ENCODE measurements at regions not wholly inside any gene's neighbourhood (a gene's known extent, or its start where the extent isn't known, plus 50 kb on each side); places are given as distances from the start of the nearest gene placed in this dataset.

DNA sequence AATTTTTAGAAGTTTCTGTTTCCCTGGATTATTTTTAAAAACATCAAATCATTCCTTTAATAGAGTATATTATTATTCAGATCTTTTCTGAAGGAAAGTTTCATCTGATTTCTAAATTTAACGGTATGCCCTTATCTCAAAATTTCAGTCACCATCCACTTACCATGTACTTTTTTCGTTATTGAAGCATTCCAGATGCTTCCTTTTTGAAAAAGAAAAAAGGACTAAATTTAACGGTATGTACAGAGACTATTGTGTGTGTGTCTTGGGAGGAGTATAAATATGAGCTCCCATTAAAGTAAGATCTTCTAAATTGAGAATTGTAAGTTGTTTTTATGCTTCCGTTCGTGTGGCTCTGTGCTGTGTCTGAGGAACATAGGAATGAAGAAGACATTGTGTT lies 517.4 kb upstream of the GOLIM4 start:
- H3K27me3 Mint-ChIP-seq = no peaks in the 10 kb centered on the region
- ATAC-seq (ENCODE audit: low read depth) = no peak
- H3K36me3 Mint-ChIP-seq = no peaks in the 10 kb centered on the region
- H3K9me3 Mint-ChIP-seq = no peaks in the 10 kb centered on the region
- no peak for DNase-seq
- no peak overlapping the region for H3K4me3 Mint-ChIP-seq
- H3K4me1 Mint-ChIP-seq = no peaks in the 10 kb centered on the region
- POLR2A ChIA-PET = no interaction called here
- H3K27ac Mint-ChIP-seq = no peak overlapping the region

DNA sequence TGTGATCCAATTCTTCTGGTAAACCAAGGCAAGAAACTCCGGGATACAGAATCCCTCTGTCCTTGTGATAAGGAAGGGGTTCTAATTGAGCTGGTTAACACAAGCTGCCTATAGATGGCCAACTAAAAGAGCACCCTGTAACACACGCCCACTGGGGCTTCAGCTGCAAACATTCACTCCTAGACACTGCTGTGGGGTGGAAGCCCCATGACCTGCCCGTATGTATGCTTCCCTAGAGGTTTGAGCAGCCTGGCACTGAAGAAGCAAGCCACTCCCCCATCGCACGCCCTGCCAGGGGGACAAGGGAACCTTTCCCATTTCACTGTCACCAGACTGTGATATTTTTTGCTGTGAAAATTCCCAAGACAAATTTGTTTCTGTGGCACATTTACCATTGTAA lies 516.9 kb upstream of the GOLIM4 start:
- POLR2A ChIA-PET = no interaction called here
- no peak overlapping the region for H3K4me3 Mint-ChIP-seq
- no peak for DNase-seq
- H3K9me3 Mint-ChIP-seq = no peaks in the 10 kb centered on the region
- no peak for ATAC-seq (ENCODE audit: low read depth)
- no peak overlapping the region for H3K27ac Mint-ChIP-seq
- no peaks in the 10 kb centered on the region for H3K27me3 Mint-ChIP-seq
- no peaks in the 10 kb centered on the region for H3K4me1 Mint-ChIP-seq
- H3K36me3 Mint-ChIP-seq = no peaks in the 10 kb centered on the region

DNA sequence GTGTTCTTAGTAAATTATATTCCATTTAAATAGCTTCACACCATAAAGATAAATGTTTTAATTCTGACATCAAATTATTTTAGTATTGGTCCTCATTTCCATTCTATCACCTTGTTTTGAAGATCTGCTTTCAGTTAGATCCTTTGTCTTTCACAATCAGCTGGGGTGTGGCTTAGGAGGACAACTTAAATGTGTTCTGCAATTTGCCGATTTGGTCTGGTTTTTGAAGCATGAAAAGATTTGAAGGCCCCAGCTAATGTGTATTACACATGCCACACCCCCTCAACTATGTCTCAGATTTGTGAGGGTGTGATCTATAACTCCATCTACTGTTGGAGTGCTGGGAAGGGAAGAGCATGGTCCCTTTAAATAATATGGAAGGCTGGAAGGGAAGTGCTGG lies 516.1 kb upstream of the GOLIM4 start:
- H3K9me3 Mint-ChIP-seq = no peaks in the 10 kb centered on the region
- ATAC-seq (ENCODE audit: low read depth) (no peak), DNase-seq (no peak)
- no peaks in the 10 kb centered on the region for H3K36me3 Mint-ChIP-seq
- no peak overlapping the region for H3K4me3 Mint-ChIP-seq
- H3K4me1 Mint-ChIP-seq = no peaks in the 10 kb centered on the region
- H3K27me3 Mint-ChIP-seq = no peaks in the 10 kb centered on the region
- no peak overlapping the region for H3K27ac Mint-ChIP-seq
- POLR2A ChIA-PET = no interaction called here

DNA sequence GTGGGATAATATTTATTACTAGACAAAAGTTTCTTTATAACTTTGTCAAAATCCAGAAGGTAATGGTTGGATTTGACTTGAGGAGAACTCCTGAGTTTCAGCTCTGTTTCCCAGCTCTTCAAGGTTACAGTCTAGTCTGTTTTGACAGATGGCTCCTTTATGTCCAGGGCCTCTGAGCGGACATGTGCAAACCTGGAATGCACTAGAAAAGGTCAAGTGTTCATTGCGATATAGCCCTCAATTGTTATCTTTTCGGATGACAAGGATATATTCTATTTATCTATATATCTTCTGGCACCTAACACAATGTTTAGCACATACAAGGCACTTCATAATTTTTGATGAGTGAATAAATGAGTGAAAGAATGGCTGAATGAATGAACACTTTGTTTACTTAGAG lies 513.2 kb upstream of the GOLIM4 start:
- Mint-ChIP-seq H3K4me1 (no peaks in the 10 kb centered on the region), H3K4me3 (no peak overlapping the region), H3K36me3 (no peaks in the 10 kb centered on the region), H3K27ac (no peak overlapping the region), H3K9me3 (no peaks in the 10 kb centered on the region), H3K27me3 (no peaks in the 10 kb centered on the region)
- POLR2A ChIA-PET = no interaction called here
- DNase-seq (no peak), ATAC-seq (ENCODE audit: low read depth) (no peak)

DNA sequence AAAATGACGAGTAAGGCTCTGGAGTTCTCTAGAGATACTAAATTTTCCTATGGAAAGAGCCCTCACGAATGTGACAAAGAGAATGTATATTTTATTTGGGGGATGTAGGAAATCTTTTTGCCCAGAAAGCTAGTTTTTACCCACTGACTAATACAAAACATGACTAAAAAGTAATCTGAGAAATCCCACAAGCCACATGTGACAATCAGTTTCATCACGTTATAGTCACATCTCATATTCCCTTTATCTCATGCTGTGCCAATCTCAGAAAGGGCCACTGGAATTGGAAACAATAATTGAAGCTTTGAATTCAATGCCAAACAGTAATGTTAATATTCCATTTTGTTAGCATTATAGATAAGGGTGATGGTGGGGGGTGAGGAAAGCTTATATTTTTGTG lies 509.0 kb upstream of the GOLIM4 start:
- Mint-ChIP-seq H3K4me3 (no peak overlapping the region), H3K36me3 (no peaks in the 10 kb centered on the region), H3K9me3 (no peaks in the 10 kb centered on the region), H3K4me1 (no peaks in the 10 kb centered on the region), H3K27ac (no peak overlapping the region), H3K27me3 (no peaks in the 10 kb centered on the region)
- POLR2A ChIA-PET = no interaction called here
- ATAC-seq (ENCODE audit: low read depth) = no peak
- DNase-seq = no peak

DNA sequence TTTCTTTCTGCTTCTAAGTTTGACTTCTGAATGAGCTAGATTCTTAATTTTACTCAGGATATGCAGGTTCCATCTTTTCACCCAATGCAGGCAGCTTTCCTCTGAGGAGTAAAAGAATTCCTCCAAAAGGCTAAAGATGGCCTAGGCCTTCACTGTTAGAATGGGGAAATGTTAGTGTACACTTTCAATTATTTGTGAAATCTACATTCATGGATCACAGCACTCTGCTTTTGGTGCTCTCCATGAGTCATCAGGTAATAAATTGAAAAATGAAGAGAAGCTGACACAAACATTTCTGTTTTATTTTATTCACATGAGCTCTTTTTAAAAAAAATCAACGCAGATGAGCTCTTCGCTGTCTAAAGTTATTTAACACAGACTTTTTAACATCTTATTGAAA lies 502.5 kb upstream of the GOLIM4 start:
- no peak overlapping the region for H3K4me3 Mint-ChIP-seq
- POLR2A ChIA-PET = no interaction called here
- DNase-seq (no peak), ATAC-seq (ENCODE audit: low read depth) (no peak)
- H3K27ac Mint-ChIP-seq = no peak overlapping the region
- no peaks in the 10 kb centered on the region for H3K36me3 Mint-ChIP-seq
- no peaks in the 10 kb centered on the region for H3K4me1 Mint-ChIP-seq
- H3K27me3 Mint-ChIP-seq = no peaks in the 10 kb centered on the region
- H3K9me3 Mint-ChIP-seq = no peaks in the 10 kb centered on the region

DNA sequence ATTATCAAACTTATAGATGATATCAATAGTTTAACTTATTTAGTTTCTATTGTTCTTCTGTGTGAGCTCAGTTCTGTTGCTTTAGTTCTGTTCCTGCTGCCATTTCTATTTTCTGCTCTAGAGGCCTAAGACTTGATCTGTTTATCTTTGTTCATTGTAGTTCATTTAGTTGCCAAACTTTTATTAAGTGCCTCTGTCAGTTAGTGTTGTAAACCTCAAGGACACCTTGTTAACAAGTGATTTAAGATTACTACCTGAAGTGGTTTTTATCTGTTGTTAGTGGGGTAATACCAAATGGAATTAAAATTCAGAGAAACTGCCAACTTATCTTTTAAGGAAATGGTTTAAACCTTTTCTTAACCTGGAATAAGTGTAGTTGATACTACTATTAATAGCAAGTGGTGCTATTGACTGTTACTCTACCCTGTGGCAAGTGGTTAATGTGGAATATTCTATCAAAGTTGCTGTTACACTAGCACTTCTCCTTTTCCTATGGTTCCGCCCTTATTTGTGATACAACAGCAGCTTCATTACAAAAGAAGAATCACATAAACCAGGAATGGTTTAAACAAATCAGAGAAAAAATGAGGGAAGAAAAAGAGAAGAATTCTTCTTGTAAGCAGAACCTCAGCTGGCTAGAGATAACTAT lies 500.6 kb upstream of the GOLIM4 start:
- Mint-ChIP-seq H3K36me3 (no peaks in the 10 kb centered on the region), H3K27me3 (no peaks in the 10 kb centered on the region), H3K9me3 (no peaks in the 10 kb centered on the region), H3K4me1 (no peaks in the 10 kb centered on the region), H3K27ac (no peak overlapping the region), H3K4me3 (no peak overlapping the region)
- no peak for DNase-seq
- no peak for ATAC-seq (ENCODE audit: low read depth)
- POLR2A ChIA-PET = no interaction called here

DNA sequence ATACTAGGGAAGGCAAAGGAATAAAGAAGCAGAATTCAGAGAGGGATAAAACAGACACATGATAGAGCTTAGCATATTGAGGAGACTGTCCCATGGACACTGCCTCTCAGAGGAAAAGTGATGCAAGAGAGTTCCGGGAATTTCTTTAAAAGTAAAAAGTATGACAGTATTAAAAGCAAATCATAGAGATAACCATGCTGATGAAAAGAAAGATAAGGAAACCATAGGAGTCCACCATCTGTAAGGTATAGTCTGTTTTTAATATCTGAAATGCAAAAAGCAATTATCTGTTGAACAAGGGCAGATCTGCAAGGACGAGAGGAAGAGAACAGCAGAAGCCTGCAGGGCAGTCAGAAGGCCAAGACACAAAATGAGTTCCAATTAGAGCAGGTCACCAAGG lies 495.9 kb upstream of the GOLIM4 start:
- no peak for ATAC-seq (ENCODE audit: low read depth)

DNA sequence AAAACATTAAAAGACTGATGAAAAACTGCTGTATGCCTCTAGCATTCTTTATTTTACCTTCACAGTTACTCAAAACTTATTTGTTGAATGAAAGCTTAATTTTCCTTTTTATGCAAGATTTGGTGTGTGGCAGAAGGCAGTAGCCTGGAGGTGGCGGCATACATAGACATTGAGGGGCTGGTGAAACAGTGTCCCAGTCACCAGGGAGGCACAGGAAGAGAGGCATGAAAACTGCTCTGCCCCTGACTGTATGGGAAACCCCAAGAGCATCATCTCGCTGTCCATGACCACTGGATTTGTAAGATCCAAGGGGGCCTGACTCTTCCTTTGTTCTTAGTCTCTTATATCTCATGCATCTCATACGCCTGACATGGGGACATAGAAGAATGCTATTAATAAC lies 493.7 kb upstream of the GOLIM4 start:
- Mint-ChIP-seq H3K27me3 (peaks cover 2% of the 10 kb centered on the region), H3K27ac (no peak overlapping the region), H3K4me1 (no peaks in the 10 kb centered on the region), H3K36me3 (no peaks in the 10 kb centered on the region), H3K4me3 (no peak overlapping the region), H3K9me3 (no peaks in the 10 kb centered on the region)
- DNase-seq = no peak
- POLR2A ChIA-PET = no interaction called here
- ATAC-seq (ENCODE audit: low read depth) = no peak

More for the DNA sequence above, 495.9 kb upstream of the GOLIM4 start:
- no peaks in the 10 kb centered on the region for H3K27me3 Mint-ChIP-seq
- no peak overlapping the region for H3K27ac Mint-ChIP-seq
- H3K4me3 Mint-ChIP-seq = no peak overlapping the region
- no peaks in the 10 kb centered on the region for H3K9me3 Mint-ChIP-seq
- H3K4me1 Mint-ChIP-seq = no peaks in the 10 kb centered on the region
- POLR2A ChIA-PET = no interaction called here
- no peak for DNase-seq
- no peaks in the 10 kb centered on the region for H3K36me3 Mint-ChIP-seq

DNA sequence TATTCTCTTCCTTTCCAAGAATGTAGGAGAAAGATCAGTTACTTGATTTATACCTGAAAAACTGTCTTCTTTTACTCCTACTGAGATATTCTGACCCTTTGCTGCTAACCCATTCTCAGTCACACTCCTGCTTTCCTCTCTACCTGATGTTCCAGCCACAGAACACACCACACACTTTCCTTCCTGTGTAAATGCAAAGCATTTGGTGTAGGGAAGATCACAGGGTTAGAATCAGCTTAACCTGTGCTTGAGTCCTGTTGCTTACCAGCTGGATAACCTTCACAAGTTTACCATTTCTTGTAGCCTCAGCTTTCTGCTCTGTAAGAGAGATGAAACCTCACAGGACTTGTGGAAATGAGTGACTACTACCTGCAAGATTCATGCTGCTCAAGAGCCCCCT lies 489.8 kb upstream of the GOLIM4 start:
- Mint-ChIP-seq H3K27me3 (peaks cover 2% of the 10 kb centered on the region), H3K4me1 (no peaks in the 10 kb centered on the region), H3K36me3 (no peaks in the 10 kb centered on the region), H3K4me3 (no peak overlapping the region), H3K27ac (no peak overlapping the region), H3K9me3 (no peaks in the 10 kb centered on the region)
- DNase-seq = no peak
- ATAC-seq (ENCODE audit: low read depth) = no peak
- POLR2A ChIA-PET = no interaction called here

DNA sequence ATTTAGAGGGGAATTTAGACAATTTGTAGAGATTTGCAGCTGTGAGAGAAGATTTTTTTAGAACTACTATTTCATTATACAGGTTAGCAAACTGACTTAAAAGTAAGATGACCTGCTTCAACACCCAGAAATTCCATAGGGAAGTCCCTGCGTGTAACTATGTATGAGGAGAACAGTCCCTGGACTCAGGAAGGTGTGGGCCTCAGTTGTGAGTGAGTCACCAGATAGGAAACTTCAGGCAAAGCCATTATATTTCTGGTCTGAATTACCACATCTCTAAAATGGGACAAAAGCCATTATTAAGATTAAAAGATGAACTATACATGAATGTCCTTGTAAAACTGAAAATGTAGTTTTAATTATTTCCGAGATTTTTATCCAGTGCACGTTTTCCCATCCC lies 488.3 kb upstream of the GOLIM4 start:
- Mint-ChIP-seq H3K4me3 (no peak overlapping the region), H3K36me3 (no peaks in the 10 kb centered on the region), H3K9me3 (no peaks in the 10 kb centered on the region), H3K27me3 (peaks cover 2% of the 10 kb centered on the region), H3K27ac (no peak overlapping the region), H3K4me1 (no peaks in the 10 kb centered on the region)
- DNase-seq (no peak), ATAC-seq (ENCODE audit: low read depth) (no peak)
- POLR2A ChIA-PET = no interaction called here

DNA sequence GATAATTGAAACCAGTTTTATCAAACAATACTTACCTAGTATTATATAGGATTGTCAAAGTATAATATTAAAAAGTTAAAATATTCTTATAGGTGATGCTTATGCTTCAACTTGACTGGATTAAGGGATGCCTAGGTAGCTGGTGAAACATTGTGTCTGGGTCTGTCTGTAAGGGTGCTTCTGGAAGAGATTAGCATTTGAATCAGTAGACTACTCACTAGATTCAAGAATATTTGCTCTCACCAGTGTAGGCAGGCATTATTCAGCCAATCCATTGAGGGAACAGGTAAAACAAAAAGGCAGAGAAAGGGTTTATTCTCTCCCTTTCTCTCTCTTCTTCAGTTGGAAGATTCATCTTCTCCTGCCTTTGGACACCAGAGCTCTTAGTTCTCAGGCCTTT lies 486.8 kb upstream of the GOLIM4 start:
- ATAC-seq (ENCODE audit: low read depth) (no peak), DNase-seq (no peak)
- Mint-ChIP-seq H3K9me3 (no peaks in the 10 kb centered on the region), H3K36me3 (no peaks in the 10 kb centered on the region), H3K4me3 (no peak overlapping the region), H3K27ac (no peak overlapping the region), H3K4me1 (no peaks in the 10 kb centered on the region), H3K27me3 (peaks cover 2% of the 10 kb centered on the region)
- POLR2A ChIA-PET = no interaction called here

DNA sequence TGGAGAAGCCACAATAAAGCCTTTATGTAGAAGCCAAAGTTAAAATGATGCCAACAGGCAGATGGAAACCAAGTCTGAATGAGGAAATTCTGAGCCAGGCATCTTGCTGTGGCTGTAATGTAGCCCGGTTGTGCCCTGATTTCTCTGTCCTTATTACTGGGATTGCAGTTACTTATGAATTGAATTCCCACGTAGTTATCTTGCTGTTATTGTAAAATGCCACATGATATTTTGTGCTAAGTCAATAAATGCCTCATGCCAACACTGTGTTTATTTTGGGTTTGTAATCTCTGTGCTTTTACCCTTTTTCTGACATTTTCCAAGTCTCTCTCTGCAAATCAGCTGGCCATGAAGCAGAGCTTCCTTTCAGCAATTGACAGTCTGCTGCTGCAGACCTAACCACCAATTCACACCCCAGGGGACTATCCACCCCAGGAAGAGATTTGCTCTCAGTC lies 486.1 kb upstream of the GOLIM4 start:
- DNase-seq = no peak
- no peak overlapping the region for H3K27ac Mint-ChIP-seq
- H3K9me3 Mint-ChIP-seq = no peaks in the 10 kb centered on the region
- POLR2A ChIA-PET = no interaction called here
- H3K27me3 Mint-ChIP-seq = peaks cover 2% of the 10 kb centered on the region
- no peaks in the 10 kb centered on the region for H3K4me1 Mint-ChIP-seq
- H3K36me3 Mint-ChIP-seq = no peaks in the 10 kb centered on the region
- H3K4me3 Mint-ChIP-seq = no peak overlapping the region
- ATAC-seq (ENCODE audit: low read depth) = no peak

DNA sequence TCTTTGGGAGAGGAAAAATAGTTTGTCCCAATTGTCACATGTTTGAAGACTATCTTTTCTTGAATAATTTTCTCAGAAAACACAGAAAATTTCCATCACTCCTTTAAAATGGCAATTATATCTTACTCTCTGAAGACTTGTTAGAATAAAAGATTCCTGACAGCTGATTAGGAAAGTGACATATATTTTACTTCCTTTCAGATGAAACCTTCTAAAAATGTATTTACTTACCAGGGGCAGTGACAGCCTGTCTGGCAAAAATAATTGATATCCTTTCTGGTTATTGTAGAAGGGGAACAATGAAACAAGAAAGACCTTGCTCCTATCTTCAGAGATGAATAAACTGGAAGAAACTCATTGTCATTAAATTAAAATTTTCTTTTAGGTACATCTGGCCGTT lies 483.3 kb upstream of the GOLIM4 start:
- H3K36me3 Mint-ChIP-seq = no peaks in the 10 kb centered on the region
- no peak overlapping the region for H3K4me3 Mint-ChIP-seq
- DNase-seq (no peak), ATAC-seq (ENCODE audit: low read depth) (no peak)
- H3K27ac Mint-ChIP-seq = no peak overlapping the region
- POLR2A ChIA-PET = no interaction called here
- no peaks in the 10 kb centered on the region for H3K27me3 Mint-ChIP-seq
- no peaks in the 10 kb centered on the region for H3K9me3 Mint-ChIP-seq
- no peaks in the 10 kb centered on the region for H3K4me1 Mint-ChIP-seq

DNA sequence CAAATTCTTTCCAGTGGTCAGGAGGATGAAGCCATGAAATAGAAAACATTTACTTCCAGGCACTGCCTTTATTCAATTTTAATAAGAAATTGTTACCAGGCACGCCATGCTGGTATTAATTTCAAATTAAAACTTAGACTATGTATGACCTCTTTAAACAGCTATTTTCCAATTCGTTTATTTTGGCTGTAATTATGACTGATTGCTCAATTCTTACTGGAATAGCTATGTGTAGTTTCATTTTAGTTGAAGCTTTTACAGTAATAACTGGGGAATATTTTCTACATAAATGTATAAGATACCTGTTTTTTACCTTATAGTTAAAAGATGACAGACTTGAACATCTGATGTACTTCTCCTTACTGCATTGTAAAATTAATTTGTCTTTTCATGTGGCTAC lies 480.0 kb upstream of the GOLIM4 start:
- POLR2A ChIA-PET = interaction anchor here (0.6 kb wide), 1 partner anchor 24 kb away, joined by 4 read pairs; no protein-coding TSS in a partner anchor
- H3K4me3 Mint-ChIP-seq = no peak overlapping the region

More for the DNA sequence above, 480.0 kb upstream of the GOLIM4 start:
- DNase-seq (no peak), ATAC-seq (ENCODE audit: low read depth) (no peak)
- H3K27me3 Mint-ChIP-seq = no peaks in the 10 kb centered on the region
- H3K4me1 Mint-ChIP-seq = no peaks in the 10 kb centered on the region
- H3K9me3 Mint-ChIP-seq = no peaks in the 10 kb centered on the region
- H3K27ac Mint-ChIP-seq = no peak overlapping the region
- H3K36me3 Mint-ChIP-seq = no peaks in the 10 kb centered on the region
